ENCODE measurements at regions not wholly inside any gene's neighbourhood (a gene's known extent, or its start where the extent isn't known, plus 50 kb on each side); places are given as distances from the start of the nearest gene placed in this dataset.

- Histone ChIP-seq H3K9me3 (ENCODE audit: control insufficient read depth, insufficient read depth, low read length) (no peaks in the 10 kb centered on the region), H2BK20ac (ENCODE audit: low read depth, low read length) (no peak overlapping the region), H3K4me2 (ENCODE audit: low read depth, low read length) (no peak overlapping the region), H2AFZ (replicated peaks; ENCODE audit: low read length, poor library complexity) (no peak overlapping the region), H2AK9ac (replicated peaks; ENCODE audit: low read depth, low read length, poor library complexity) (no peak overlapping the region), H3K27ac (ENCODE audit: insufficient read depth, low read length) (no peak overlapping the region), H3K9me1 (ENCODE audit: insufficient read depth, low read length) (peaks cover 10% of the 10 kb centered on the region; the same call in 1 of the 2 replicates), H2AK5ac (ENCODE audit: low read depth, low read length) (no peak overlapping the region), H4K91ac (ENCODE audit: insufficient read depth, low read depth, low read length) (no peak overlapping the region), H3K27me3 (ENCODE audit: control insufficient read depth, insufficient read depth, low read length) (peaks cover 26% of the 10 kb centered on the region), H3K4ac (ENCODE audit: low read depth, low read length) (no peak overlapping the region), H3K79me1 (ENCODE audit: low read depth in 1 of 2, low read length in 2 of 2) (no peaks in the 10 kb centered on the region), H2BK15ac (ENCODE audit: low read depth, low read length) (no peak overlapping the region), H3K56ac (ENCODE audit: extremely low read depth, insufficient read depth, low read length) (no peak overlapping the region), H2BK120ac (ENCODE audit: low read depth, low read length) (no peak overlapping the region), H3K36me3 (ENCODE audit: control insufficient read depth, insufficient read depth, low read length) (no peaks in the 10 kb centered on the region), H2BK5ac (ENCODE audit: low read depth, low read length, poor library complexity, severe bottlenecking) (no peak overlapping the region), H3K23ac (ENCODE audit: low read depth, low read length) (no peak overlapping the region), H3K9ac (ENCODE audit: low read depth, low read length) (no peak overlapping the region), H3K18ac (ENCODE audit: low read depth, low read length) (no peak overlapping the region), H3K14ac (replicated peaks; ENCODE audit: low read depth, low read length) (no peak overlapping the region), H4K8ac (ENCODE audit: low read depth in 2 of 2, low read length in 2 of 2) (no peak overlapping the region), H4K20me1 (ENCODE audit: insufficient read depth, low read length) (no peaks in the 10 kb centered on the region), H3K4me1 (ENCODE audit: control insufficient read depth, insufficient read depth, low read length) (peaks cover 5% of the 10 kb centered on the region; the same call in 1 of the 2 replicates), H4K5ac (ENCODE audit: low read depth, low read length) (no peak overlapping the region), H3K4me3 (ENCODE audit: insufficient read depth, low read depth, low read length) (no peak overlapping the region)
- WGBS, 2 experiments (ENCODE audit: extremely low coverage in 2 of 2, insufficient read length in 1 of 2): 97% methylated on average over 6 of the region's 10 CpGs; no CpG with 5 or more reads in 1 of the 2 experiments
- in situ Hi-C loops (cut with MboI; ENCODE audit: low sequenced_read_pairs): no loop called here
- ATAC-seq (ENCODE audit: low read depth) (no peak), DNase-seq (no peak)
- CTCF ChIA-PET: no interaction called here
- intact Hi-C loops (cut with micrococcal nuclease): loop anchor here (10.0 kb wide), 1 partner anchor 192 kb away; no protein-coding TSS in a partner anchor
- dilution Hi-C loops (cut with HindIII; ENCODE audit: low sequenced_read_pairs, unreplicated experiment): no loop called here
- POLR2A ChIA-PET (ENCODE audit: unreplicated experiment): no interaction called here
- BruUV-seq (replicated peaks): no TSS peak
- no peak for TF ChIP-seq RCOR1 (IDR thresholded peaks at IDR 0.05; ENCODE audit: insufficient replicate concordance, low read length)
- TF ChIP-seq RFX5 (IDR thresholded peaks at IDR 0.05; ENCODE audit: low read depth, low read length): no peak
- no peak for TF ChIP-seq MXI1 (IDR thresholded peaks at IDR 0.05; ENCODE audit: borderline replicate concordance, low read depth, low read length)
- TF ChIP-seq FOS (IDR thresholded peaks at IDR 0.05; ENCODE audit: low read depth, low read length): no peak
- TF ChIP-seq ELK1 (IDR thresholded peaks at IDR 0.05; ENCODE audit: borderline replicate concordance, low read depth, low read length): no peak
- no peak for TF ChIP-seq MAZ (IDR thresholded peaks at IDR 0.05; ENCODE audit: borderline replicate concordance, low read depth, low read length)
- TF ChIP-seq MAFK (IDR thresholded peaks at IDR 0.05; ENCODE audit: low read depth, low read length): no peak
- TF ChIP-seq USF2 (IDR thresholded peaks at IDR 0.05; ENCODE audit: low read depth, low read length): no peak
- no peak for TF ChIP-seq BHLHE40 (IDR thresholded peaks at IDR 0.05; ENCODE audit: low read depth, low read length)
- no peak for TF ChIP-seq NFE2L2 (IDR thresholded peaks at IDR 0.05; ENCODE audit: low read depth, low read length)
- TF ChIP-seq POLR2A (IDR thresholded peaks at IDR 0.05; ENCODE audit: low read depth, low read length): no peak
- TF ChIP-seq CHD1 (IDR thresholded peaks at IDR 0.05; ENCODE audit: low read depth, low read length): no peak
- no peak for TF ChIP-seq CEBPB (IDR thresholded peaks at IDR 0.05; ENCODE audit: low read depth, low read length)
- TF ChIP-seq CTCF (conservative IDR thresholded peaks at IDR 0.05; ENCODE audit: low read depth, low read length): no peak
- TF ChIP-seq SMC3 (IDR thresholded peaks at IDR 0.05; ENCODE audit: low read depth, low read length): no peak
- no peak for TF ChIP-seq RAD21 (IDR thresholded peaks at IDR 0.05; ENCODE audit: low read length)
Measured at GRCh38 chr15:70272565-70273355, 175.0 kb upstream of the TLE3 start.
